ENCODE measurements at regions not wholly inside any gene's neighbourhood (a gene's known extent, or its start where the extent isn't known, plus 50 kb on each side); places are given as distances from the start of the nearest gene placed in this dataset.
"Not testable (repeated sequence)": the region's sequence is repeated elsewhere in the genome, so short reads cannot be mapped to it uniquely, and the experiment has no call there.

DNA sequence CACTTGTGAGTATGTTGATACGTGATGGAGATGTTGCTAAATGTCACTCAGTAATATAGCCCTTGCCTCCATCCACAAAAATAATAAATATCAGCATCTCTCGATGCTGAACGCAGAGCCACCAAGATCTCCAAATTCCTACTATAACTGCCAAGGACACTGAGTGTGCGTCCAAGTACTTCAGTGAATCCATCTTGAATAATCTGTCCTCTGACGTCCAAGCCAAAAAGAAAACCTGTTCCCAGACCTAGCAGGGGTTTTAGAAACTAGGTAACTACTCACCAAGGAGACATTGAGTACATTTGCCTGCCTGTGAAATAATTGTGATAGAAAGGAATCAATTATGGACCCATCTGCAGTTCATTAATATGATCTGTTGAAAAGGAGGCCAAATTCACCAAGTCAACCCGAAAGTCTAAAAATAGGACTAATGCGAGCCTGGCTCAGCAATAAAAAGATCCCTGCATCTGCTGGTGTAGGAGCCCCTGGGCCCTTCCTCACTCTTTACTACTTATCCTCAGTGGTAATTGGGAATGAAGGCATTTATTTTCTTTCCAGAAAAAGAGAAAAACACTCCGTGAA is 226.9 kb upstream of the IRF2BP2 start:
- DNase-seq, result no peak

DNA sequence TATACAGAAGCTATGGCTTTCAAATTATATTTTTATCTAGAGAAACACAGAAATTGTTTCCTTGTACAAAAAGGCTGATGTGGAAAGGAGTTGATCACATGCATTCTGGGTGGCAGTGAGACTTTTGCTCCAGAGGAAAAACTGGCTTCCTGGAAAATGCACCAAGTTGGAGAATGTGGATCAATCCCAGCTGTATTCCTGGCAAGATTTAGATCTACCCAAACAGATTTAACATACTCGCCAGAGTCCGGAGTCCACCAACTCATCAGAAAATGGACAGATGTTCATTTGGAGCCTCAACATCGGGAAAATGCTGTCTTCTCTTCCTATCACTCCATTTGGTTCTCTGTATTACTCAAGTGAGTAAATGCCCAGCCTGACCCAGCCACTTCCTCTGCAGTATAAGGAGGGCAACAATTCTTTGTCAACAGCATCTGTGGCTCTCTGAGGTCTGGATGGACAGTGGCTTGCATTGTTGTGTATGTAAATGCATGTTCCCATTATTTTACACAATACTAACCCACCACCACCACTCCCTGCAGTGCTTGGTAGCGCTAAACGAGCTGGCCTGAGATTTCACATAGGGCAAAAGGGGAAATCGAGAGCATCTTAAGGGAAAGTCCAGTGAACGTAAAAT is 226.2 kb upstream of the IRF2BP2 start:
- no peak for DNase-seq

DNA sequence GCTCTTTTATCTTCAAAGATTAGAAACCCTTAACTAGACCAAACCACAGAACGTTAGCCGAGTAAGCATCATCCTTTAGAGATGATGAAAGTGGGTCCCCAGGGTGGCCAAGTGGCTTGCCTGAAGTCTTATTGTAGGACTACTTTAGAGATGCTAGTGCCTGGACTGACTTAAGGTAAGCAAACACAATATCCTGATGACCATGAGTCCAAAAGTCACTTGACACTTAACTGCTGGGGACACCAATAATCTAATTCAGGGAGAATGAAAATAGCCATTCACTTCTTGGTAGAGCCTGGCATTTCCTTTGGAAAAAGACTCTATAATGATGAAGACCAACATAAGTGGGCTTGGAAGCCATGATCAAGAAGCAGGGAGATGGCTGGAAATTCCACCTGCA is 225.3 kb upstream of the IRF2BP2 start:
- DNase-seq, result no peak

DNA sequence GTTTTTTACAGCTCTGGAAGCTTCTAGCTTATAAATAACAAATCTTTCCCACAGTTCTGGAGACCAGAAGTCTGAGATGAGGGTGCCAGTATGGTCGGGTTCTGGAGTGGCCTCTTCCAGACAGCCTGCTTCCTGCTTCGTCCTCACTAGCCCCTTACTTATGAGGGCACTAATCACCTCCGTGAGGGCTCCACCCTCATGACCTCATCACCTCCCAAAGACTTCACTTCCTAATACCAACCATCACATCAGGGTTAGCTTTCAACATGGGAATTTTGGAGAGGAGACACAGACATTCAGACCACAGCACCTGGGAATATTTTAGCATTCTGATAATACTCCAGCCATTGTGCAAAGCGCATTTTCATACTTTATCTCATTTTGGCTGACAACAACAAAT is 223.7 kb upstream of the IRF2BP2 start:
- no peak for DNase-seq

DNA sequence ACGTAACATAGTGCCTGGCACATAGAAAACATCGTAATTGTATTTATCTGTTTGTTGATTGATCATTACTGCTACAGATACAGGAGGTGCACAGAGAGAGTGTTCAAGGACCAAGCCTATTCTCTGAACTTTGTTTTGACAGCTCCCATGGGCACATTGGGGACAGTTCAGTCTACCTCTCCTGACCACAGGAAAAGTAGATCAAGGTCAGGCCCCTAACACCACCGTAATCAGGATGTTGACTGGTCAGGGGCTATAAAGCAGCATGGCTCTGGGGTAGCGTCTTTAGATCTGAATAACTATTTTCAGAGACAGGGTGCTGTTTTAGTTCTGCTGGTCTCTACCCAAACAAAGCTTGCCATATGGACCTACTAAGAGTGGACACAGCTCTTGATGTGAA is 223.1 kb upstream of the IRF2BP2 start:
- no peak for DNase-seq

DNA sequence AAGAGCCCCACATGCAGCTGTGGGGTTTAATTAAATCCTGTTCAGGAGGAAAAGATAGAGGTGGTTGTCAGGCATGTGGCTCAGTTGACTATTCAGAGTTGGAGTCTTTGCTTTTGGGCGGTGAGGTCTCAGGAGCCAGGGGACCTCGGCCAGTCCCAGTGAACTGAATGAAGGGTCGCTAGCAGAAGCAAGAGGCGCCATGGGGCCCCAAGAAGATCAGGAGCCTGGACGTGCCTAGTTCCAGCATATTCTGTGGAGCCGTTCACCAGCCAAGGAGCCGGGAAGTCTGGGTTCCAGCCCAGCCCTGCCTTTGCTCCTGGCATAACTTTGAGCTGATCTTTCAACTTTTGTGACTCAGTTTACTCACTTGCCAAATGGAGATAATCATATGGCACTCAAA is 217.7 kb upstream of the IRF2BP2 start:
- DNase-seq, result no peak

DNA sequence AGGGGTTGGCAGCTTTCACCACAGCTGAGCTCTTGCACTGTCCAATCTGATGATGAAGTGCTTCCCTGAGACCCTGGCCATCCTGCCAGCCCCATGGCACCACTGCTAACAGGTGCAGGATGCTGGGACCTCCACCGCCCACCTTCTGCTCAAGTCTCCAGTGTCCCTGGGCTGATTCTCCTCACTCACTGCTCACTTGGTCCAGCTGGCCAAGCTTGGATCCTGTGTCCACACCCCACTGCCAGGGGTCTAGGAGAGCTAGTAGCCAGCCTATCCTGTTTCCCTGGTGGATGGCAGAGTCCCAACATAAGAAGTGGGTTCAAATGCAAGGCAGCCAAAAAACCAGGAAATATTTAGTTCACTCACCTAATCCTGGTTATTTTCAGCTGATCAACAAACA is 217.2 kb upstream of the IRF2BP2 start:
- no peak for DNase-seq

DNA sequence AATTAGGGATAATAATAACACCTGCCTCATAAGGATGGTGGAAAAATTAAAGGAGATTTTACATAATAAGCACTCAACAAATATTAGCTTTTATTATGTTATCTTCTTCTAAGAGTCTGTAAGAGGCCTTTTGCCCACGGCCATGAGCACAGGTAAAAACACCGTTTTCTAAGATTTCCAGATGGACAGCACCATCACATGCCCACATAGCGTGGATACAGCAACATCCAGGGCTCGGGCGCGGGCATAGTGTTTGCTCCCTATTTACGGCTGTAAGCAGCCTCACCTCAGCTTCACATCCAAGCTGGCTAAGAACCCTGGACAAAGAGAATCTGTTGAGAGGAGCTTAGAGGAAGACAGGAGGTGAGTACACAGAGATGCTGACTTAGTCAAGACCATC is 216.4 kb upstream of the IRF2BP2 start:
- no peak for DNase-seq

DNA sequence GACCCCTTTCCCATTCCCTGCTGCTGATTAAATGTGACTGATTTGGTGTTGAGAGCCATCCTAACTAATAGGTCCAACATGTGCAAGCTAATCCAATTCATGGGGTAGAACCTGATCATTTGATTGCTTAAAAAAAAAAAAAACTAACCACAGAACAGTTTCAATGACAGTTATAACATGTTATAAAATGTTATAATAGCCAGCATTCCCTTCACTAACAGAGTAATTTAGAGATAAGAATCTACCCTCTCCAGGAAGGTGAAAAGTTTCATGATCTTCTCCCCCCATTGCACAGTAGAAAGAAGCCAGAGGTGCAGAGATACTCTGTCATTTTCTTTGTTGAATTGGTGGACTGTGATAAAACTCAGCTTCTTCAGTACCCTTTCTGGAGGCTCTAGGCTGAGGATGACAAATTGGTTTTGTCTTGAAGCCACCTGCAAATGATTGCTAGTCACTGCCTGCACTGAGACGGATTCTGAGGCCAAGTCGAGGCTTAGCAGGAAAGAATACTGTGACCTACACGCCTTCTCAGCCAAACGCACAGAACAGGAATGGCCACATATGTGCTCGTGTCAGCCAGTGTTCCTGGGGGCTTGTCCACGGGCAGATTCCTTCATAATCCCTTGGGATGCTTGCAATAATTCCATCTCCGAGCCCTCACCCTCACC is 215.7 kb upstream of the IRF2BP2 start:
- DNase-seq, result no peak

DNA sequence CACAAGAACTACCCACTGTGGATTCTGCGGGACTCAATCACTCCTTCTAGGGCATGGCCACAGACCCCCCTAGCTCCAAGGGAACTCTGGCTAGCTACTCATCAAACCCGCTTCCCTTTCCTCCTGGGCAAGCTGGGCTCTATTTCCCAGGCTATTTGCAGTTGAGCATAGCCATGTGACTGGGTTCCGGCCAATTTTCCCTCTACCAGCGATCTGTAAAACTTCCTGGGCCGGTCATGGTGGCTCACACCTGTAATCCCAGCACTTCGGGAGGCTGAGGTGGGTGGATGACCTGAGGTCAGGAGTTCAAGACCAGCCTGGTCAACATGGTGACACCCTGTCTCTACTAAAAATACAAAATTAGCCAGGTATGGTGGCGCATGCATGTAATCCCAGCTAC is 214.9 kb upstream of the IRF2BP2 start:
- DNase-seq, result not testable (repeated sequence)

DNA sequence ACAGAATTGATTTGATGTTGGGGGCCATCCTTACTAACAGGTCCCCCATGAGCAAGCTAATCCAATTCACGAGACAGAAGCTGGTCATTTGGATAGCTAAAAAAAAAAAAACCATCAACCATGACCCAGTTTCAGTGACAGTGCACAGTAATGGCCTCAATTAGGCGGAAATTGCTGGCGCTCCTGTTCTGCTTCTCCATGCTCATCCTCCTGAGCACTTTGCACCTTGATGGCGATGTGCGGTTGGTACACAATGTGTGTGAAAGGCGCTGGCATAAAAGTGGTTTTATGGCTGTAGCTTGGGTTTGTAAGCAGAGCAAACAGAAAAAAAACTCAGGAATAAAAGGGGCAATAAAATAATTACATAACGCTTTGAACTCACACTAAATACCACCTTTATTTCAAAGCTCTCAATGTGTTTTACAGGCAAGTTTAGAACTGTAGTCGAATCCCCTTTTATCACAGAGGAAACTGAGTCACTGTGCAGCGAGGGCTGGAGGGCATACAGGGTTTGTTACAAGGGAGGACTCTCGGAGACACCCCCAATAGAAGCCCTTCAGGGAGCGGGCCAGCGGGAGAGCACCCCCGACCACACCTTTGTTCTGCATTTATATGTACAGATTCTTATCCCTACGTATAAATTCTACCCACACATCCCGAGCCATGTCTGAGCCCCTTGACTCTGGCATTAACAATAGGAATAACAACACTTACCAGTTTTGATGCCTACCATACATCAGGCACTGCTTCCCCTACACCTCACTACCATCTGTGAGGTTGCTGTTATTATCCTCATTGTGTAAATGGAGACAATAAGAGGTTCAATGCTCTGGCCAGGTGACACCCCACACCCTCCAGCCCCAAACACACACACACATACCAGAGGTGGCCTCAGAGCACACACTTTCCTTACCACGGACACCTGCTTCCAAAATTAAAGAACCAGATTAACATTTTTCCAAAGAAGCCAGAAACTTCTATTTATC is 213.5 kb upstream of the IRF2BP2 start:
- no peak for DNase-seq

DNA sequence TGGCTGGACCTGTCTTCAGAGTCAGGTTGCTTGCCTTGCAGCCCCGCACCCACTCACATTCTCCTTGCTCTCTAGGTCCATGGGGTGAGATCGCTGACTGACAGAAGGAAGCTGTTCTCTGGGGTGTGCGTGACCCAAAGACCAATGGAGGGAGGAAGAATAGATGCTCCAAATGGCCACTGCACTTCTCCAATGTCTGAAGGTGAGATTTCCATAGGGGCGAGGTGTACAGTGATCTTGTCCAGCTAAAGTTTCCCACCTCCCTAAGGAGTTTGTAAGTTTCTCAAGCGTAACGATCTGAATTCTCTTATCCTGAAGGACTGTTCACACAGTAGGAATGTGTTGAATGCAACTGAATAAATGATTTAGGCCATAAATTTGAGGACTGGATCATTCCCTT is 211.9 kb upstream of the IRF2BP2 start:
- no peak for DNase-seq

DNA sequence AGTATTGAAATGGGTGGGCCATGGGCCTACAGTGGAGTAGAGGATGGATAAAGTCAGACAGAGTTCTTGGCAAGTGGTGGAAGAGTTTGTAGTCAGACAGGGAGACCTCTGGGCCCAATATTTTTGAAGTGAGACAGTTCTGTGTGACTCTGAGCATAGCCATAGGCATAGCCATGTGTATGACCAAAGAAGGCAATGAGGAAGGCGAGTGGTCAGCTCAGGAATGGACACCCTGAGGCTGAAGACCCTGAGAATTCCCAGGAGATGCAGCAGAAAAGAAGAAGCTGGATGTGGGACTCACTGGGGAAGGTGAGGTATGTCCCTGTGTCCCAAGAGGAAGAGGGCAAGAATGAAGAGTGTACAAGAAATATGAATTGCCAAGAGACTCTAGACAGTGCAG is 210.6 kb upstream of the IRF2BP2 start:
- DNase-seq, result no peak

DNA sequence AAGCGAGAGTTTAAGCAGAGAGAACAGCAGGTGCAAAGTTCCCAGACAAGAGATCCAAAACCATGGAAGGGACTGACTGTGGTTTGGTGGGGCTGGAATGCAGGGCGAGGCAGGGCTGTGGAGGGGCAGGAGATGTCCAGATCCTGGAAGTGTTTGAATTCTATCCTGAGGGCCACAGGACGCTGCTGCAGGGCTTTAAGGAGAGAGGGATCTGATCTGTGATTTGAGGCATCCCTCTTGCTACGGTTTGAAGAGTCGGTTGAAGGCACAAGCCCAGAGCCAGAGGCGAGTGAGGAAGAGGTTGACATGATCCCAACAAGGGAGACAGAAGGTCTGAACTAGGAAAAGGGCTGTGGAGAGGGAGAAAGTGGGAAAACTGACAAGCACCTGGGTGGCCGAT is 209.9 kb upstream of the IRF2BP2 start:
- DNase-seq, result not testable (repeated sequence)

DNA sequence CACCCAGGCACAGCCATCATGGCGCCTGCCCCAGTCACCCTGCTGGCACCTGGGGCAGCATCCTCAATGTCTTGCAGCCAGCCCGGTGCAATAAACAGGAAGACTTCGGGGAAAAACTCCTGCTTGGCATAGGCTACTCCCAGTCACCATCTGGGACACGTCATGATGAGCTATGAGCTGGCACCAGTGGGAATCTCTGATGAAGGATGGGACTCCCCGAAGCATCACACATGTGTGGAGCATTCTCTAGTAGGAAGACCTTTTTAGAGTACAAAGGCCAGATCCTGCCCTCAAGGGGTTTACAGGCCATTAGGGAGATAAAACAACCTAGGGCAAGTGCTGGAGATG is 208.0 kb upstream of the IRF2BP2 start:
- DNase-seq, result not testable (repeated sequence)

DNA sequence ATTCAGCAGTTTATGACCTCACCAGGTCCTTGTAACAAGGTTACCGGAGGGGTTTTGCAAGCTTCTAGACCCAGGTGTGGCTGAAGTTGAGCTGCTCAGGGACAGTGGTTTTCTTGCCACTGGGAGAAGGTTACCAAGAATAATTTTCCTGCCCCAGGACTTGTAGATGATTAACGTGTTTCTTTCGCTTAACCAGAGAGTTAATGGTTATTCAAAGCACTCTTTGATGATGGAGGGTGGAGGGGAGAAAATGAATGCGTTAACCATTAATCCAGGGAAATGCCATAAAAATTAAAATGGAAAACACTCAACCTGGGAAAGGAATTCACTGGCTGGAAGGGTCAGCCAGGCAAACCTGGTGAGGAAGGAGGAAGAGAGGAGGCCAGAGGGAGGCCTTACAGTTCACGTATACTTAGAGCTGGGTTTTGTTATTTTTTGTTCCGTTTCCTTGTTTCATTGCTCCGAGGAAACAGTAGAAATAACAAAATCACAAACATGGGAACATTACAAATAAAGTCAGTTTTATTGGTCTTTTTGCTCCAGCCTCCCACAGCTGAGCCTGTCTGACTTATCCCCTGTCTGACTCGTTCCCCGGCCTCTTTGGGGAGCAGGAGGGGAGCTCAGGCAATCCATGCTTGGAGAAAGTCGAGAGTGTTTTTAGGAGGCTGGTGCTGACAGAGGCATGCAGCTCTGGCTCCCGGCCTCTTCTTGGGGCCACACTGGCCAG is 207.5 kb upstream of the IRF2BP2 start:
- DNase-seq, result not testable (repeated sequence)

DNA sequence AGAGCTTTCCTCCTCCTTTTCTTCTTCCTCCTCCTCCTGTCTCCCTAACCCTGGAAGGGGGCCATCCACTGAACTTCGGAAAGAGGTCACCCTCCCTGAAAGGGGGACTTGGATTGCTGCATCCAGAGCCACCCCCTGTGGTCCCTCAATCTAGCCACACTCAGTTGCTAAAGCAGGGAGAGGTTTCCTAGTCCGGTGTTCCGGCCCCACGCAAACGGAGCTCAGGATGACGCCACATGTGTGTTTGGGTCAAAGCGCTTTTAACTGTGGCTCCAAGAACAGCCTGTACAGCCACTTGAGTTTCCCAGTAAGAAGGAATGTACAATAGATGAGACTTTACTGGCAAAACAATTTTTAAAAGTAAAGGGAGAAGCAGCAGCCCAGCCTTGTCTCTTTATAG is 206.9 kb upstream of the IRF2BP2 start:
- DNase-seq, result peak; percentile 42

DNA sequence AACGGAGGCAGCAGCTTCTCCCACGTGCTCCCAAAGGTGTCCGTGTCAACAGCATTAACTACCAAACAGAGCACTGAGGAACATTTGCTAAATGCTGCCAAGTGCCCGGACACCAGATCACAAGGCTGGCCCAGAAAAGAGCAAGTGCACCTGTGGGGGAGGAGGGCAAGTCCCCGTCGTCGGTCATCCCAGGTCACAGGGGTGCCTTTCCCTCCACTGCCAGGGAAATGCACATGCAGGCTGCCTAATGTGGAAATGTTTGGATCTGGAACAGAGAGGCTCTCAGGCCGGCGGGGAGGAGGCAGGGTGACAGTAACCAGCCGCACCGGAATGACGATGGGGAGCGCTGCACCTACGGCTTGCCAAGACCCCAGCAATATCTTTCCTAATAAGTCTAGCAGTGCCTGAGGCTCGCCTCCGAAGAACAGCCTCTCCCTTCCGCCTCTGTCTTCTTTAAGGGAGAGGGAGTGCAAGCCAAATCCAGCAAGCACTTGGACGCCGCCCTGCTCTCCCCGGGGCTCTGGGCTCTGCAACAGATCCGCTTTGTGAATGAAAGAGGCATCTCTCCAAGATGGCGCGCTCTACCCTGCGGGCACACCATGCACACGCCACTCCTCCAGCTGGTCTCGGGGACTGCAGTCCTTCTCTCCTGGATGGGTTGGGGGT is 206.3 kb upstream of the IRF2BP2 start:
- peak; percentile 76 for DNase-seq

DNA sequence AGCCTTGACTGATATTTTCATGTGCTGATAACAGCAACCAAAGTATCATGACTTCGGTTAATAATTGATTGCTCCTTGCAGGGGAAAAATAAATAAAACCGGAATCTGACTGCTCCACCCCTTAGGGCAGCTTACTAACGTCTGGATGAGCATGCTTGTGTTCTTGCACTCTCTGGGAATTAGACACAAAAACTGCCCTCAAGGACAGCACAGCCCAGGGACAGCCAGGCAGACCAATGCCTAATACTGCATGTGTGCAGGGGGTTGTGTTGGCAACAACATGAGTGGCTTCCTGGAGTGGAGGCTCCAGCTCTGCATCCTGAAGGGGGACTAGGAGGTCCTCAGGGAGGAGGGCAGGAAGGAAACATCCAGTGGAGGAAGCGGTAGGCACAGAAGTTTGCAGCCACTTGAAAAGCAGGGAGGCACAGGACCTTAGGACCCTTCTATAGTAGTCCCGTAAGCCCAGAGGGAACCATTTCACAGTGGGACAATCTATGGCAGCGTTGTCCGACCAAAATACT is 205.4 kb upstream of the IRF2BP2 start:
- DNase-seq, result not testable (repeated sequence)

DNA sequence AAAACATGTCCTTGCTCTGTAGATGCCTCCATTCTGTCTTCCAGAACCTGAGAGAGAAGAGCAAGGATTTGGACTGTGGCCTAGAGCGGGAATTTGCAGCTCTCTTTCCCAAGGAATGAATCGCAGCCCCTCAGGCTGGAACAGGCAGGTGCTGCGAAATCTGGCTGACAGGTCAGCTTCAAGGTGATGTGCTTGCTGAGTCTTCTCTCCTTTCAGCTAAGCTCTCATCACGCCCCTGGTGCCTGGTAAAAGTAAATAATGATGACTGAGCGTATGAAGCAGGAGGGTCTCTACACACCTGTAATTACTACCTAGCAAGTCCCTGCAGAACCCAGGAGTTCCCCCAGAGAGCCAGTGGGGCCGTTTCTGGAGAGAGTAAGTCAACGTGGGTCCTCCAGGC is 204.3 kb upstream of the IRF2BP2 start:
- DNase-seq, result not testable (repeated sequence)

DNA sequence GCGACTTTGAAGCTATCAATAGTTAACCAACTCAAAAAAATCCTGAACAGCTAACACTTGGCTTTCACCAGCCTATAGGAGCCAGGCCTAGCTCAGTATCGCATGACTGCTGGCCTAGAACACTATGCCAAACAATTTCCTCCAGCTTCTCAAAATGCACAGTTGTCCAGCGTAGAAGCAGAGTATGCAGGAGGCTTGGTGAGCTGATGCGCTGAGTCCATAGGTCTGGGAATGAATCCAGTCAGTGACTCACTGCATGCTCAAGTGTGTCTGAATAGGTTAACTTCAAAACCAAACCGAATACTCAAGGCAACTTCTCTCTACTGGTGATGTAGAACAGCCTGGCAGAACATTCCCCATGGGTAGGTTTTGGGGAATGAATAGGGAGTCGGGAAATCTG is 201.8 kb upstream of the IRF2BP2 start:
- peak; percentile 61 for DNase-seq

DNA sequence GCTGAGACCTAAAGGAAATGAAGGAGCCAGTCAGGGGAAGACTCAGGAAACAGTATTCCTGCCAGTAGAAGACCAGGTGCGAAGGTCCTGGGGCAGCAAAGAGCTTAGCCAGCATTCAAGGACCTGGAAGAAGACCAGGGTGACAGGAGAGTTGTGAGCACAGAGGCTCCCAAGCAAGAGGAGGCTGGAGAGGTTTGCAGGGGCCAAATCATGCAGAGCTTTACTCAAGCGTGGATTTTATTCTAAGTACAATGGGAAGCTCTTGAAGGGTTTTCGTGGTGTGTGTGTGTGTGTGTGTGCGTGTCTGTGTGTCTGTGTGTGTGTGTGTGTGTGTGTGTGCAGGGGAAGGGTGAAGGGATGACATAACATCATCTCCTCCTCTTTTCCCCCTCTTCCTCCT is 200.7 kb upstream of the IRF2BP2 start:
- not testable (repeated sequence) for DNase-seq
